Activated effector memory CD4-positive, alpha-beta T cell treated with Interleukin-2 at 50 U/mL for 16 hours (primary cell): ENCODE measurements at regions not wholly inside any gene's neighbourhood (a gene's known extent, or its start where the extent isn't known, plus 50 kb on each side); places are given as distances from the start of the nearest gene placed in this dataset.

ENCODE experiments used
- DNase-seq: peaks from one replicate; pipeline ENCODE4 v3.0.0-alpha.2; 2020

DNA sequence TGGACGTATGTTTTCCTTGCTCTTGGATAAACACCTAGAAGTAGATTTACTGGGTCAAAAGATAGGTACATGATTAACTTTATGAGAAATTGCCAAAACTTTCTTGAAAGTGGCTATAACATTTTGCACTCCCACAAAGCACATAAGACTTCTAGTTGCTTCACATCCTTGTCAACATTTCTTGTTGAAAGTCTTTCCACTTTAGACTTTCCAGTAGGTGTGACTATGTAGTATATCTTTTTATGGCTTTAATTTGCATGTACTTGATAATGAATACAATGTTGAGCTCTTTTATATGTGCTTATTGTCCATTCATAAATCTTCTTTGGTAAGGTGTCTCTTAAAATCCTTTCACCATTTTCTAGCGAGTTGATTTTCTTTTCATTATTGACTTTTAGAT is 241.2 kb upstream of the RPL38 start:
- DNase-seq: no peak

DNA sequence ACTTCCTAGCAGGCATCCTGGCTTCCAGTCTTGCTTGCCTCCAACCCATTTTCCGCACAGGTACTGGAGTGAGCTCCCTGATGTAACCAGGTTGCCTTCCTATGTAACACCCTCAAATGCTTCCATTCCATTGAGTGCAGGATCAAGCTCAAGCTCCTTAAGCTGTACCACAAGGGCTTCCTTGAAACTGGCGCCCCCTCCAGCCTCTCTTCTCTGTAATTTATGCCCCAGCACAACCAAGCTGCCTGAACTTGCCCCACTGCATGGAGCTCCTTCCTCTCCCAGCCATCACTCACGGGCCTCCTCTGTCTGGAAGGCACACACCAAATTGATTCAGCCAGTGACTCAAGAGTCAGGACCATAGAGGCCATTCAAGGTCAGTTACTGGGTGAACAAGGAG is 234.8 kb upstream of the RPL38 start:
- DNase-seq: no peak

- no peak for DNase-seq
Observed at GRCh38 chr17:73969956-73970355, 233.5 kb upstream of the RPL38 start.

DNA sequence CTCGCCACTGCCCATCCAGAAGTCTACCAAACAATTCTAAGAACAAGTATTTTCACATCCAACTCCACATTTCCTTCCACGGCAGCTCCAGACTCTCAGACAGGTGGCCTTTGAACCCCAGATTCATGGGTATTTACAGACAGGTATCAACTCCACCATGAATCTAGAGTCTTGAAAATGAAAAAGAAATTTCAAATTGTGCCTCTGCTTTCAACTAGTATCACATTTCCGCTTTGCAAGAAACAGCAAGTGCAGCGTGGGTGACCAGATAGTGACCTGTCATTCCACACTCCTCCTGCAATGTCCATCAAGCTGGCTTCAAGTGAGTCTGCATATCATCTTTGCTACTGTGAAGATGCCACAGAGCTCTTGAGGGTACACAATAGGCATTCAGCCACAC is 232.4 kb upstream of the RPL38 start:
- no peak for DNase-seq

GRCh38 chr17:73972056-73972455 is 231.4 kb upstream of the RPL38 start:
- no peak for DNase-seq

DNA sequence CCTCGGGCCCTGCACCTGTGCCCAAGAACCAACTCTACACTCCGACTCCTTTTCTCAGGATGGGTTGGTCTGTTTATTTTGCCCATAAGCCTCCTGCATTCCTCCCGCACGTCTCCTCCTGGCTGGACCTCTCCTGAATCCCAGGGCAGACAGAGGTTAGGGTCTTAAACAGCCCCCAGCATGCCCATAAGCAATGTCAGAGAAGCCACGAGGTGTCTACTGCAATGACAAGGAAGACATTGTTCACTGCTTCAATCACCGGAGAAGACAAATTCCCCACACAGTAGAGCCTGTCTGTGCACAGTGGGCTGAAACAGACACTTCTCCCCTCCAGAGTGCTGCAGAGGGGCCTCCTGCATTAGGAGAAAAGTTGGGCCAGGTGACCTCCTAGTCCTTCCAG is 230.6 kb upstream of the RPL38 start:
- DNase-seq: no peak

- no peak for DNase-seq
Observed at GRCh38 chr17:73973586-73974409, 229.7 kb upstream of the RPL38 start.

DNA sequence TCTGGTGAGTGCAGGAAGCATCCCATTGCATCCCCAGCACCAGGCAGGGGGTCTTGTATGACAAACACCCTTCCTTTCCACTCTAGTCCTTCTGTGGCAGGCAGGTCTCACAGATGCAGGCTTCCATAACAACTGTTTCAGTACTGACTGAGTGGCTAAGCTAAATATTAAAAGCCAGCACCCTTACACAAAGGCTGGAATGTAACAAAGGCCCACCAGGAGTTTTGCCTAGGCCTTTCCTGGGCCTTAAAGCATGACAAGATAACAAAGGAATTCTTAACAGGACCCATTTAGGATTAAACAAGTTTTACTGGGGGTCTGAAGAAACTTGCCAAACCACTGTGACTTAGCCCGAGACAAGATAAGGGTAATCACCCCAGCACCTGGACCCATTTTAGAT is 228.9 kb upstream of the RPL38 start:
- no peak for DNase-seq

DNA sequence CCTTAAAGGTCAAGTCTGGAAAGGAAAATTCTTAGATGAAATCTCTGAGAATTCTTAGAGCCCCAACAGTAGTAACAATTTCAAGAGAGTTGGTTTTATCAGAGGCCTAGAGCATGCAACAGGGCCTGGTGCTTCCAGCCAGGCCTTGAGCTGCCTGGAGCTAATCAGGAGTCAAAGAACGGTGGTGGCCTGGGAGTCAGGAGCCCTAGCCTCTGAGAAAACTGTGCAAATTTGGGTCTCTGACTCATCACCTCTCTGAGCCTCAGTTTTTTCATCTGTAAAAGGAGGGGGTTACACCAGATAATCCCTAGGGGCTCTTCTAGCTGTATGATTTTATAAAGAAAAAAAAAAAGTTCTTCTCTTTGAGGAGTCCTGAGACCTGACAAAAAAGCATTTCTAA is 227.3 kb upstream of the RPL38 start:
- DNase-seq: no peak

DNA sequence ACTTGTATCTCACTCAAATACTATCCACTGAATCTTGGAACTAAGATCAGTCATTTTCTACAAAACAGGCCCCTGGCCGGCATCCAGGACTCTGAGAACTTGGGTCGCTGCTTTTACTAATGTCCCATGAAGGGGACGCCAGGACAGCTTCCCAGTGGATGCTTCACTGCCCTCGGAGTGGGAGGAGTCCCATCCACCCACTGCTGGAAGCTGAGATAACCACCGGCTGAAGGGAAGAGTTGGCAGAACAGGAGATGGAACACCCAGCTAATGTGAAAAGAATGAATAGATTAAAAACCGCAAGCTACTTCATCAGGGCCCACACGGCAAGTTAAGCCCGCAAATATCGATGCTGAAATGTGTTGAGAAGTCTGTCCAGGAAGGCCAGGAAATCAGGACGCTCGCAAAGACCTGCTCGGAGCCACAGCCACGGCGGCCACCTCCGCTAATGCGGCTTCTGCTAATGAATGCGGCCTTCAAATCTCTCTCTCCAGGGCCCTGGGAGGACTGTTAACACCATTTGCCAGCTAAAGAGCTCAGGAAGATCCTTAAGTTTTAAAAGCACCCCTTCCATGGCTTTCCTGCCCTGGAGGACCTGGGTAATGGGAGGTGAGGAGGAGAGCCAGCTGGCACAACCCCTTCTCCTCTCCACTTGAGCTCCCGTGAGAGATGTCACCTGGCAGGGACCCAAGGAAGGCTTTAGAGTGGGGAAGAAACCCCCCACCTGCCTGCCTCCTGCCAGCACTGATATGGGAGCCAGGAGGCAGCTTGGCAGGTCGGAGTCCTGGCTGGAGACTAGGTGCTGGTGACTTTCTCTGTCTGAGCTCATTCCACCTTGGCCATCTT is 226.6 kb upstream of the RPL38 start:
- no peak for DNase-seq

GRCh38 chr17:73980517-73980916 is 223.0 kb upstream of the RPL38 start:
- DNase-seq: no peak

- no peak for DNase-seq
Observed at GRCh38 chr17:73982871-73983270, 220.6 kb upstream of the RPL38 start.

DNA sequence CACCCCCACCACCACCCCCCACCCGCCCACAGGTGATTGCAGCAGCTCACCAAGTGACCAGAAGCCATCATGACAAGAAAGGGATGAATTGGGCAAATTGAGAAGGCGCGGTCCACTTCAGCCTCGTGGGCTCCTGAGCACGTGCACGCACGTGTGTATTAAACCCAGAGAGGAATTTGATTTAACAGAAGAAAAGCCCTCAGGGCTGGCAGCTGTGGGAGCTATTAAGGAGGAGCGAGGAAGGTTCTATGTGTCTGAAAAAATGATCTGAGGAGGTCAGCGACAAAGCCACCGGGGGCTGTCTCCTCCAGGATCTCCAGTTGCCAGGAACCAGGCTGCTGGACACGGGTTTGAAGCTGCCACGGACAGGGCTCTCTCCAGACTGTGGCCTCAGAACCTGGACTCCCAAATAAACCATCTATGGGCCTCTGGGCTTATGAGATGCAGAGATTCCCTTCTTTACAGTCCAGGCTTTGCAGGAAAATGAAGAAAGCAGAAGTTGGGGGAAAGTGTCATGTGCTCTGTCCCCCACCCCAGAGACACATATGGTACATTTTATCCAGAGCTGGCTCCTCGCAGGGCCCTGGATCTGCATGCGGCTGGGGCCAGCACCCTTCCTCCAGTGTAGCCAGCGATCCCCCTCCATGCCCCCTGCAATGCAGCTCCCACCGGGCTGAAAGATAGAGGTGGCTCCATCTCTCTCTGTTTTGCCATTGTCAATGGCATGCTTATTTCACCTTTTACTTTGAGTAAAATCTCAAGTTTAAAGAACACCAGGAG is 219.7 kb upstream of the RPL38 start:
- no peak for DNase-seq

DNA sequence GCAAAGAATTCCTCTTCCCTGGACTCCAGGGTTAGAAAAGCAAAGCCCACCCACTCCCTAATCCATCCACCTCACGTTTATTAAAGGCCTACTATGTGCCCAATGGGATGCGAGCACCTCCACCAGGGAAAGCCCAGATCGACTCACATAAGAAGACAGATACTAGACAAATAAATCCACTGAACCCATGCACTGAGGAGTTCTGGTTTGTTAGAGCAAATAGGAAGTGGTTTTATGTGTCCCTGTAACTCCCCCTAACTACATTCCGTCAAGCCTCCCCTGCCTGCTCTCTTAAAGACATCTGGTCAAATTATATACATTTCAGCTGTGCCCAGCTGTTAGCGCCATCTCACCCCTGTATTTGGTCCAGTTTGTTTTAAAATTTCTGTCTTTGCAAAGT is 218.5 kb upstream of the RPL38 start:
- DNase-seq: no peak

- no peak for DNase-seq
Observed at GRCh38 chr17:73985466-73986015, 217.9 kb upstream of the RPL38 start.

- DNase-seq: no peak
Observed at GRCh38 chr17:73986641-73987177, 216.8 kb upstream of the RPL38 start.

- no peak for DNase-seq
Observed at GRCh38 chr17:73987395-73987794, 216.1 kb upstream of the RPL38 start.

- no peak for DNase-seq
Observed at GRCh38 chr17:73987845-73988509, 215.5 kb upstream of the RPL38 start.

GRCh38 chr17:73989671-73990070 is 213.8 kb upstream of the RPL38 start:
- DNase-seq: no peak

- no peak for DNase-seq
Observed at GRCh38 chr17:73990290-73990689, 213.2 kb upstream of the RPL38 start.

DNA sequence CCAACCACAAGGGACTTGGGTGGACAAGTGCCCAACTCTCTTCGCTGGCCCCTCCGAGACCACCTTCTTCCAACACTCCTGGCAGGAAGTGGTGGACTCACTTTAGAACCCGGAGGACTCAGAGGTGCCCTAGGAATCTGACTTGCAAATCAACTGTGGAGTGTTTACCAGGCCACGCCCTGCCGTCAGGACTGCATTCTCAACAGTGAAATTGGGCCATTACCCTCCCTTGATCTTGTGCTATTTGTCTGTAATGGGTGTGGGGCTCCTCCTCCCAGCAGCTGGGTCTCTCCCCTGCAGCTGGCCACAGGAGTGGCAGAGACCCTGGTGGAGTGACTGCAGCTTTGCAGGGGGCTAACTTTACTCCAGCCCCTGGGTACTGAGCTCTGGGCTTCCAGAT is 212.2 kb upstream of the RPL38 start:
- DNase-seq: no peak

- no peak for DNase-seq
Observed at GRCh38 chr17:73994946-73995345, 208.5 kb upstream of the RPL38 start.
